D721Med (cell line): ENCODE measurements at regions not wholly inside any gene's neighbourhood (a gene's known extent, or its start where the extent isn't known, plus 50 kb on each side); places are given as distances from the start of the nearest gene placed in this dataset.

Experiments
- DNase-seq: peaks from one replicate; pipeline ENCODE4 v3.0.0; 2011; ENCODE audit warnings: low spot score; ENCODE audit not compliant: insufficient read length
- FAIRE-seq: peaks from 2 replicates; lab custom pipeline; 2011; peaks lifted over from hg19 to GRCh38; lab: Jason Lieb, UNC
- TF ChIP-seq, protein P1 (sequence below): IDR thresholded peaks from 2 replicates; pipeline ENCODE4 v1.5.1; 2012; ENCODE audit warnings: mild to moderate bottlenecking, control low read depth; ENCODE audit not compliant: insufficient read depth; ENCODE audit errors: missing control alignments

DNA sequence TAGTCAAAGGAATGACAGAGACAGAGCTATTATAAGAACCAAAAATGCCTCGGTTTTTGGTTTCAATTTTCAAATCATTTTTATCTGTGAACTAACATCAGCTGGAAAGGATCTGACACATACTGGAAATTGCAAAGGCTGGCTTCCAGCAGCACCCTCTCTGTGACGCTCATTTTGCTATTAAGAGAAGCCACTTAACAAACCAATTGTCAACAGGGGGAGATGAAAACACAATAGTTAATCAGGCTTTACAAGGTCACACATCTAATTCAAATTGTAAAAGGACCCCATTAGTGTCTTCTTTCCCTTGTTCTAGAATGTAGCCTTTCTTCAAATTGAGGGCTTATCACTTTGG lies 160.5 kb downstream of the TFAP2B start:
- no peak for DNase-seq
- TF ChIP-seq, protein P1, sequence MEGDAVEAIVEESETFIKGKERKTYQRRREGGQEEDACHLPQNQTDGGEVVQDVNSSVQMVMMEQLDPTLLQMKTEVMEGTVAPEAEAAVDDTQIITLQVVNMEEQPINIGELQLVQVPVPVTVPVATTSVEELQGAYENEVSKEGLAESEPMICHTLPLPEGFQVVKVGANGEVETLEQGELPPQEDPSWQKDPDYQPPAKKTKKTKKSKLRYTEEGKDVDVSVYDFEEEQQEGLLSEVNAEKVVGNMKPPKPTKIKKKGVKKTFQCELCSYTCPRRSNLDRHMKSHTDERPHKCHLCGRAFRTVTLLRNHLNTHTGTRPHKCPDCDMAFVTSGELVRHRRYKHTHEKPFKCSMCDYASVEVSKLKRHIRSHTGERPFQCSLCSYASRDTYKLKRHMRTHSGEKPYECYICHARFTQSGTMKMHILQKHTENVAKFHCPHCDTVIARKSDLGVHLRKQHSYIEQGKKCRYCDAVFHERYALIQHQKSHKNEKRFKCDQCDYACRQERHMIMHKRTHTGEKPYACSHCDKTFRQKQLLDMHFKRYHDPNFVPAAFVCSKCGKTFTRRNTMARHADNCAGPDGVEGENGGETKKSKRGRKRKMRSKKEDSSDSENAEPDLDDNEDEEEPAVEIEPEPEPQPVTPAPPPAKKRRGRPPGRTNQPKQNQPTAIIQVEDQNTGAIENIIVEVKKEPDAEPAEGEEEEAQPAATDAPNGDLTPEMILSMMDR = no peak
- no peak for FAIRE-seq

DNA sequence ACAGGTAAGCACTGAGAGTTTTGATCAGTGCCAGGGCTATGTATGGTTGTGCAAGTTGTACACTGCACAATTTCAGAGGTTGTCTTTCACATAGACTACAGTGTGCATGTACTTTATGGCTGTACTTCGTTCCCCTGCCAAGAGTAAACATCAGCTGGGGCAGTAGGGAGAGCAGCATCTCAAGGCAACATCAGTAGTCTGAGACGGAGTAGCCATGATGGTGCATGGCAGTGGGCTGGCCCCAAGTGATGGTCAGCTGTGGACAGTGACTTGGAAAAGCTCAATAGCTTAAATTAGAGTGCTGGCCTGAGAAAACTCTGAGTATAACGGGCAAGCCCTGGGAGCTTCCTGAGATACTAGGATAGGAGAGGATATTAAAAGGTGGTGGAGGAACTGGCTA lies 165.5 kb downstream of the TFAP2B start:
- TF ChIP-seq, protein P1 = no peak
- FAIRE-seq (no peak), DNase-seq (no peak)

DNA sequence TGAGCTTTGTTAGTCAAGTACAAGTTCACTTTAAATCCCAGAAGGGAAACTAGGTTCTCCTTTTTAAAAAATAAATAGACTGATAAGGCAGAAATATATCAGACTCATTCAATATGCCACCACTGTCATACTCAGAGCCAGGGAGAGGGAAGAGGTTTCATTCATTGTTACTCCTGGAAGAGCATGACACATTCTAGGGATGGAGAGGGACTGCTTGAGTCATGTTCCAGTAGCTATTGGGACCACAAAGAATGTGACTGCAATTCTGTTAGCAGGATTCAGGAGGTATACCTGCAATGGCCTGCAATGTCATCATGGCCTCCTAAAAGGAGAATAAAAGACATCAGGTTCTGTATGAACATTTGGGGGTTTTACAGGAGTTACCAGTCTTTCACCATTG lies 167.6 kb downstream of the TFAP2B start:
- no peak for FAIRE-seq

DNA sequence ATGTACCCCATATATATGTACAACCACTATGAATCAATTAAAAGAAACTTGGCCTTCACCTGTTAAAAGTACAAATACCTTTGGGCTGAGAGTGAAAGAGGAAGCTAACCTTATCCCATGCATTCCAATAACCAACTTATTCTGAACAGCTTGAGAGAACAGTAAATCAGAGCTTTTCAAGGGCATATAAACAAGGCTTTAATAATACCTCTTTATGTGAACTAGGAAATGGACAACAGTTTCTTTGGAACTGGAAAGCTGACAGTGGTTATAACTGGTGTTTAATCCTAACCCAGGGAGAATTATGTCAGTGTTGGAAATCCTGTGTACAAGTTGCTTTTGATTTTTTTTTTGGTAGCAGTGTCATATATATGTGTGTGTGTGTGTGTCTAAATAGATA lies 170.5 kb downstream of the TFAP2B start:
- FAIRE-seq (no peak), DNase-seq (no peak)
- TF ChIP-seq, protein P1 = no peak

More for the DNA sequence above, 167.6 kb downstream of the TFAP2B start:
- TF ChIP-seq, protein P1 = no peak
- DNase-seq = no peak

DNA sequence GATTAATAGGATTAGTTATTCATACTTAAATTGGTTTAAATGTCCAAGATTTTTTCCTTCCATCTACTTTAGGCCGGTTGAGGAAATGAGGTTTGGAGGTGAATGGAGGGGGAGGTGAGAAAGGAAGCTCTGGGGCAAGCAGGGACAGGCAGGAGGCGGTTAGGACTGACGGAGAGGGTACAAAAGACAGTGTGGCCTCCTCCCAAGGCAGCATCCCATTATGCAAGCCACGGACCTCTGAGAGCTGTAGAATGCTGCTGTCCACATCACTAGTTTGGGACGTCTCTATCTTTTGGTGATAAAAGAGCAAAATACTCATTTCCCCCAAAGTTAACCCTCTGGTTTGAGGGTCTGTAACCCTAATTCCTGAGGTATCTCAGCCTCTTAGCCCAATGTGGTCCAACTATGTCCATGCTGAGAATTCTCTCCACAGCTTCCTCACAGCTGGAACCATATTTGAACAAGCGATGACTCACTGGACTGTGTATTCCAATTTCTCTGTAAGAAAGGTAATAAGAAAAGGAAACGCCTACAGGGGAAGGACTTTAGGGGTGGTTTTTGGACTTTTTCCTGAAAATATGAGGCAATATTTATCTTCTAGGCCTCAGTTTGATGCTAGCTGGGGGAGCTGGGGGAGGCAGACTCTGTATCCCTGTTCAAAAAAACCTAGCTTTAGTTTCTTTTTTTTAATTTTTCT lies 172.2 kb downstream of the TFAP2B start:
- no peak for FAIRE-seq
- TF ChIP-seq, protein P1 = no peak
- no peak for DNase-seq

DNA sequence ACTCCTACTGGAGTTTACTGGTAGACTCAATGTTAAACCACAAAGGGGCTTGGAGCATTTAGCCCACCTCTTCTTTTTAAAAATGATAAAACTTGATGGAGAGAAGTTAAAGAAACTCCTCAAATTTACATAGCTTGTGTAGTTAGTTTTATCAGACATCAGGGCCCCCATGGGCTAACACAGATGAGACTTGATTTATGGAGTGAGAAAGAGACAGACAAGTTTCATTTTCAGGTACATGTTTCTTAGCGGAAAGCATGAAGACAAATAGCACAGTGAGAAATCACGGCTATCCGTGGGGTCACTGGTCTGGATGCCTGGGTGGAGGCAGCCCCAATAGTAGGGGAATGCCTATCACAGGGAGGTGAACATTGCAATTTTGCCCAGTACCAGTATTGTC lies 173.6 kb downstream of the TFAP2B start:
- FAIRE-seq (no peak), DNase-seq (no peak)
- TF ChIP-seq, protein P1 = no peak

DNA sequence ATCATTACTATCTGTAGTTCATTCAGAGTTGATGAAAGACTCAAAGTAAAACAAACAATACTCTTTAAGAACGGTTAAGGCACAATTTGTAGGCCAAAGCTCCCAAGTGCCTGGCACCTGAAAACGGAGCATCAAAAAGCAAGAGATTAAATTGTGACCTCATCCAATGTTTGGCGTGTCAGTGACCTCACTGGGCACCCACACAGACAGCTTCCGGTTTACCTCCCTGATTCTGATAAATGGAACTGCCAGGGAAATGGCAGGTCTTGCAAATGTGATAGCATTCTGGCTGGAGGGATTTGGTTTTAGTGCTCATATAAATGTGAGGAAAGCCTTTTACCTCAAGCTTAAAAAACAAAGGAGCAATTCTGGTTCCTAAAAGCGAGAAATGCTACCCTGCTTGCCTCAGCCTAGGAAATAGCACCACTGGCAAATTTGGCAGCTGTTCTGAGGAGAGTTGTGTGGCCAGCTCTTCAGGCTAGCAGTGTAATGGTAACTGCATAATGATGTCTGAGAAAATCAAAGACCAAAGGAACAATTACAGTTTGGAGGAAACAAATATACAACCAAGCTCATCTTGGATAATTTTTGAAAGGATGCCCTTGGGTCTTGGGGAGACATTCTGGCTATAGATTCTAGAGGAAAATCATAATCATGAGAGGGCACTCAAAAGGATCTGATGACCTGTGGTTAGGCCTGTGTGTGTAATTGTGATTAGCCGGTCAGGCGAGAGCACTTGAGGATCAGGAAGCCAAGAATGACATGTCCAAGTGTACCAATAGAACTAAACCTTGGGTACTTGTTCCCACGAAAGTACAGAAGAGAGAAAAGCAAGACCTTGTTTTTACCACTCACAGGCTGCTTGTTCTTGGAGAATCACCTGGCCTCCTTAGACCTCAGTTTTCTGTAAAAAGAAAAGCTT lies 174.3 kb downstream of the TFAP2B start:
- TF ChIP-seq, protein P1 = no peak
- DNase-seq = no peak
- FAIRE-seq = no peak
